ENCODE measurements at regions not wholly inside any gene's neighbourhood (a gene's known extent, or its start where the extent isn't known, plus 50 kb on each side); places are given as distances from the start of the nearest gene placed in this dataset.
"Not testable (repeated sequence)": the region's sequence is repeated elsewhere in the genome, so short reads cannot be mapped to it uniquely, and the experiment has no call there.

DNA sequence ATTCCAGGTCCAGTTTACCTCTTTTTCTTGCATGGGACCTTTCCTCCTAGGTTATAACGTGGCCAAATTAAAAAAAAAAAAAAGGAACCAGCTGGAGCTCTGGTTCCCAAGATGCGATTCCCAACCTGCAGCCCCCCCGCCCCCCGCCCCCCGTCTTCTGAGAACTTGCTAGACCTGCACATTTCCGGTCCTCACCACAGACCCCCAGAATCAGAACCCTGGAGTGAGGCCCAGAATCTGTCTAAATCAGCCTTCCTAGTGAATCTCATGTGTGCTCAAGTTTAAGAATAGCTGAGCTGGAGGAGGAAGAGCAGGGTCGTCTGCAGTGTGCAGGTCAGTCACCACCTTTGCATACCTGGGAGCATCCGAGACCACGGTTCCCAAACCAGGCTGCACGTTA lies 144.2 kb downstream of the KLF6 start:
- TF ChIP-seq, protein P1, sequence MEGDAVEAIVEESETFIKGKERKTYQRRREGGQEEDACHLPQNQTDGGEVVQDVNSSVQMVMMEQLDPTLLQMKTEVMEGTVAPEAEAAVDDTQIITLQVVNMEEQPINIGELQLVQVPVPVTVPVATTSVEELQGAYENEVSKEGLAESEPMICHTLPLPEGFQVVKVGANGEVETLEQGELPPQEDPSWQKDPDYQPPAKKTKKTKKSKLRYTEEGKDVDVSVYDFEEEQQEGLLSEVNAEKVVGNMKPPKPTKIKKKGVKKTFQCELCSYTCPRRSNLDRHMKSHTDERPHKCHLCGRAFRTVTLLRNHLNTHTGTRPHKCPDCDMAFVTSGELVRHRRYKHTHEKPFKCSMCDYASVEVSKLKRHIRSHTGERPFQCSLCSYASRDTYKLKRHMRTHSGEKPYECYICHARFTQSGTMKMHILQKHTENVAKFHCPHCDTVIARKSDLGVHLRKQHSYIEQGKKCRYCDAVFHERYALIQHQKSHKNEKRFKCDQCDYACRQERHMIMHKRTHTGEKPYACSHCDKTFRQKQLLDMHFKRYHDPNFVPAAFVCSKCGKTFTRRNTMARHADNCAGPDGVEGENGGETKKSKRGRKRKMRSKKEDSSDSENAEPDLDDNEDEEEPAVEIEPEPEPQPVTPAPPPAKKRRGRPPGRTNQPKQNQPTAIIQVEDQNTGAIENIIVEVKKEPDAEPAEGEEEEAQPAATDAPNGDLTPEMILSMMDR (IDR thresholded peaks at IDR 0.05; ENCODE audit: insufficient read depth, missing control alignments) = no peak
- DNase-seq (ENCODE audit: insufficient read length, low spot score) (no peak), FAIRE-seq (no peak)

DNA sequence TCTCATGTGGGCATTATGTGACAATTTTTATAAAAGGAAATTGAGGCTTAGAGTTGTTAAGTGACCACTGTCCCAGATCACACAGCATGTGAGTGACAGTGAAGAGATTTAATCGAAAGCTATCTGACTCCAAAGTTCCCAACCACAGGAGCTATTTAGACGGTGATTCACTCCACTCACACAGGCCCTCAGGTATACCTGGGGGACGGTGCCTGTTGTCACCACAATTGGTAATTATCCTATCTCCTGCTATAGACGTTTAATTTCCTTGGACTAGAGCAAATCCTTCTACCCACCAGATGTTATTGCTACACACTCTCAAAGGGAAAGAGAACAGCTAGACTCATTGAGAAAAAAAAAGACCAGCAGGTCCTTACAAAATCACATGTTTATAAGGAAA lies 145.5 kb downstream of the KLF6 start:
- FAIRE-seq = no peak
- TF ChIP-seq, protein P1 (IDR thresholded peaks at IDR 0.05; ENCODE audit: insufficient read depth, missing control alignments) = no peak
- DNase-seq (ENCODE audit: insufficient read length, low spot score) = no peak

DNA sequence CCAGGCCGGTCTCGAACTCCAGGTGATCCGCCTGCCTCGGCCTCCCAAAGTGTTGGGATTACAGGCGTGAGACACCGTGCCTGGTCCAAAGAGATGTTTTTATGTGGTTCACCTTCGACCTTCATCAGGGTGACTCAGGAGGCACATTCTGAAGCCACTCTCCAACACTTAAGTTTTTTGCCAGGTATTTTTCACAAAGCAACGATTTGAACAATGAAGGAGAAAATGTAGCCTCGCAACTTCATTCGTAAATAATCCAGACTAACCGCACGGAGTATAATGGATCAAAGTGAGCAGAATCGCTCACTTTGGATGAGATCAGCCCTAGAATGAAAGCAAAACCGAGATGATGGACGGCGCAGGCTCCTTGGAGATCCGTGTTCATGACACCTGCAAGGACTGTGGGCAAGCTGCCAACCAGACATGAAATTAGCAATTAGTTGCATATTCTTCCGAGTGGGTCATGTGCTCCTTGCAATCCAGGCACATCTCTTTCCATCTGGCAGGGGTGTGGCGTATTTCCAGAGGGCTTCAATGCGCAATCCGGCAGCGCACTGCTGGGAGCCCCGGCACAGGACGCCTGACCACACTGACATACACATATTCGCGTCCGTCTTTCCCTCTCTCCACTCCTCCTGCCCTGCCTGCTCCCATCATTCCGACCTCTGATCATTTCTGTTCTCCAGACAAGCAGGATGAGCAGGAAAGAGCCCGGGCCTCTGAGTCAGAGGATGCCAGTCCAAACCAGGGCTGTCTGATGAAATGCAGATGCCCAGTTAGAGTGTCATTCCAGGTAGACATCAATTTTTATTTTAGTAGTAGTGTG lies 148.4 kb downstream of the KLF6 start:
- DNase-seq (ENCODE audit: insufficient read length, low spot score) = no peak
- no peak for FAIRE-seq
- TF ChIP-seq, protein P1 (IDR thresholded peaks at IDR 0.05; ENCODE audit: insufficient read depth, missing control alignments) = no peak

DNA sequence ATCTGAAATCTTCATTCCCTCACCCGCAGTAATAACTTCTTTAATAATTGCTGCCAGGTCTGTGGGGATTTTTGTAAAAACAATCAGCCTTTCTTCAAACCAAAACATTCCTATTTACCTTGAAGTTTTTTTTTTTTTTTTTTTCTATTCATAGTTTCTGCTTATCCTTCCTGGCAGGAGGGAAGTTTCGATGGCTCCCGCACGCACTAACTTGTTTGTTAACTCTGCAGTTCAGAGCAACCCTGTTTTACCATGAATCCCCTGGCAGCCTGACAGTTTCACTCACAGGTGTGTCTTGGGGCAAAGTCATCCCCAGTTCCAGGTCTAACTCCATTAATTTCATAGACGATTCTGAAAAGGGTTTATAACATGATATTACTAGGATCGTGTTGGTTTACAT lies 149.3 kb downstream of the KLF6 start:
- TF ChIP-seq, protein P1 (IDR thresholded peaks at IDR 0.05; ENCODE audit: insufficient read depth, missing control alignments) = no peak
- no peak for FAIRE-seq

DNA sequence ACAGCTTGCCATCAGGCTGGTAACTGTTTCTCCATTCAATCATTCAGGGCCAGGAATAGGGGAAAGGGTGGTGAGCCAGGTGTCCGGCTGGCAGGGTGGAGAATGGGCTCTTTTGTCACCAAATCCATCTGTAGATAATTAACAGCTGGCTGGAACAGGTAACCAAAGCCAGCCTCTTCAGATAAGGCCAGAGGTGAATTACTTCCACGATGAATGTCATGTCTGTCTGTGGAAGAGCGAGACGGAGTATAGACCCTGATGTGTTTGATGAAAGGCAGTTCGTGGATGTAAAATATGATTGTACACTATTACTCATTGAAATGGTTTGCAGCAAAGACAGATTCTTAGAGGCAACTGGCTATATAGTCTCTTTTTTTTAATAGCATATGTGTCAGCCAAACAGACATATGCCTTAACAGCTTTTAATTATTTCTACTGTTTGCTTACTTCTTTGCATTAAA lies 149.8 kb downstream of the KLF6 start:
- no peak for DNase-seq (ENCODE audit: insufficient read length, low spot score)
- TF ChIP-seq, protein P1 (IDR thresholded peaks at IDR 0.05; ENCODE audit: insufficient read depth, missing control alignments) = no peak
- FAIRE-seq = no peak

More for the DNA sequence above, 149.3 kb downstream of the KLF6 start:
- DNase-seq (ENCODE audit: insufficient read length, low spot score) = no peak

DNA sequence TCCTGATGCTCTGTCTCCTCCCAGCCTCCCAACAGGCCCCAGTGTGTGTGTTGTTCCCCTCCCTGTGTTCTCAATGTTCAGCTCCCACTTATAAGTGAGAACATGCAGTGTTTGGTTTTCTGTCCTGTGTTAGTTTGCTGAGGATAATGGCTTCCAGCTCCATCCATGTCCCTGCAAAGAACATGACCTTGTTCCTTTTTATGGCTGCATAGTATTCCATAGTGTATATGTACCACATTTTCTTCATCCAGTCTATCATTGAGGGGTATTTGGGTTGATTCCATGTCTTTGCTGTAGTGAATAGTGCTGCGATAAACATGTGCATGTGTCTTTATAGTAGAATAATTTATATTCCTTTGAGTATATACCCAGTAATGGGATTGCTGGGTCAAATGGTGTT lies 150.4 kb downstream of the KLF6 start:
- DNase-seq (ENCODE audit: insufficient read length, low spot score); FAIRE-seq: not testable (repeated sequence)

DNA sequence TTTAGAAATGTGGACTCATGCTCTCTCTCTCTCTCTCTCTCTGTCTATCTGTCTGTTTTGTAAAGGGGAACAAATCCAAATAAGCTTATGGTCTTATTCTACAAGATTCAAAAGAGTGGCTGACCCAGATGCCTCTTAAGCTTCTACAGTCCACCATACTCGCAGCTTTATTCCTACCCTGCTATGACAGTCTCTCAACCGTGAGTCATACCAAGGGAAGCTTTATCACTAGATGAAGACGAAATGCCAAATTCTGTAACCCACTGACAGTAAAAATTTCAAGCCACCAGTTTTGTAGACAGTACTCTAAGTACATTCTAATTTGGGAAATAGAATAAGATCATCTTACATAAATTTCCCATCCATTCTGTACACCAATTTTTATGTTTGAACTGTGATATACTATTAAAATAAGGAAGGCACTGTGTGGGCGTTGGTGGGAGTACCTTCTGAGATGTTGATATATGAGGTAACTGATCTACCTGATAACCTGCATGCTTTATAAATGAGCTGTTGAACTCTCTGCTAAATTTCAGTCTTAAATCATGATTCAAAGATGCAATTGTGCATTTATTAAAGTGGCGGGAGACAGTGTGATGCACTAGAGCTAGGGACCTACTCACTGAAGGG lies 153.2 kb downstream of the KLF6 start:
- FAIRE-seq (no peak), DNase-seq (ENCODE audit: insufficient read length, low spot score) (no peak)
- TF ChIP-seq, protein P1 (IDR thresholded peaks at IDR 0.05; ENCODE audit: insufficient read depth, missing control alignments) = no peak

Data from D721Med (cell line).